Mucosa of descending colon (tissue), 3 donors: ENCODE measurements at regions not wholly inside any gene's neighbourhood (a gene's known extent, or its start where the extent isn't known, plus 50 kb on each side); places are given as distances from the start of the nearest gene placed in this dataset.

ENCODE experiments used
- ATAC-seq: fragments of 200-7000 bp; cut with Tn5 transposase; one replicate; pipeline ENCODE4 v1.9.1; 2020; ENCODE audit warnings: mild to moderate bottlenecking, moderate library complexity
- DNase-seq, 3 donors: peaks; one replicate each; pipeline ENCODE4 v3.0.0-alpha.2; 2020
- H3K36me3 ChIP-seq: fragments of 200-600 bp; one replicate; pipeline ENCODE4 v1.8.0; 2021; ENCODE audit warnings: low read depth, mild to moderate bottlenecking
- H3K4me1 ChIP-seq: fragments of 200-600 bp; one replicate; pipeline ENCODE4 v1.8.0; 2021; ENCODE audit warnings: low read depth, mild to moderate bottlenecking
- H3K4me3 ChIP-seq: fragments of 200-600 bp; one replicate; pipeline ENCODE4 v1.8.0; 2021; ENCODE audit warnings: mild to moderate bottlenecking
- H3K9me3 ChIP-seq: fragments of 200-600 bp; one replicate; pipeline ENCODE4 v1.8.0; 2021; ENCODE audit warnings: mild to moderate bottlenecking
- CTCF ChIP-seq: fragments of 200-600 bp; IDR thresholded peaks from one replicate; pipeline ENCODE4 v1.8.0; 2022; ENCODE audit warnings: antibody characterized with exemption, mild to moderate bottlenecking
- intact Hi-C, 2 donors: fragments of 100-400 bp; cut with DNase I in 1 of 2; cut with micrococcal nuclease in 1 of 2; formaldehyde crosslinking; loops; one replicate each; pipeline versions ENCODE4 v1.11.0 to v1.11.1; 2022; cut with DNase I, micrococcal nuclease
- donor health status: DM: no; HTN: no; CAD: no; lungs with moderate emphysema.
- donor health status: DM: no; HTN: no; CAD: no.
- donor health status: DM: no; HTN: yes; CAD: no.

- no peak for TF ChIP-seq CTCF
- no peak for ATAC-seq
- no peaks in the 10 kb centered on the region for H3K36me3 ChIP-seq
- intact Hi-C loops: no loop called here
- no peaks in the 10 kb centered on the region for H3K4me1 ChIP-seq
- no peaks in the 10 kb centered on the region for H3K9me3 ChIP-seq
- no peak overlapping the region for H3K4me3 ChIP-seq
- no peak for DNase-seq
Observed at GRCh38 chr5:4976902-4977301, 163.2 kb upstream of the ADAMTS16 start.

GRCh38 chr5:4977416-4978110 is 162.6 kb upstream of the ADAMTS16 start:
- ATAC-seq: no peak
- Histone ChIP-seq H3K9me3 (no peaks in the 10 kb centered on the region), H3K4me1 (no peaks in the 10 kb centered on the region), H3K36me3 (no peaks in the 10 kb centered on the region), H3K4me3 (no peak overlapping the region)
- no peak for TF ChIP-seq CTCF
- no peak for DNase-seq
- intact Hi-C loops: no loop called here

GRCh38 chr5:4980201-4980600 is 159.9 kb upstream of the ADAMTS16 start:
- no peak overlapping the region for H3K4me3 ChIP-seq
- no peak for ATAC-seq
- H3K9me3 ChIP-seq: no peaks in the 10 kb centered on the region
- TF ChIP-seq CTCF: no peak
- DNase-seq: no peak
- H3K4me1 ChIP-seq: no peaks in the 10 kb centered on the region
- intact Hi-C loops: no loop called here
- no peaks in the 10 kb centered on the region for H3K36me3 ChIP-seq

GRCh38 chr5:4981608-4982007 is 158.5 kb upstream of the ADAMTS16 start:
- Histone ChIP-seq H3K36me3 (no peaks in the 10 kb centered on the region), H3K4me3 (no peak overlapping the region), H3K9me3 (no peaks in the 10 kb centered on the region), H3K4me1 (no peaks in the 10 kb centered on the region)
- no peak for DNase-seq
- intact Hi-C loops: no loop called here
- TF ChIP-seq CTCF: no peak
- no peak for ATAC-seq

GRCh38 chr5:4983701-4984100 is 156.4 kb upstream of the ADAMTS16 start:
- Histone ChIP-seq H3K36me3 (no peaks in the 10 kb centered on the region), H3K4me3 (no peak overlapping the region), H3K9me3 (no peaks in the 10 kb centered on the region), H3K4me1 (no peaks in the 10 kb centered on the region)
- DNase-seq: no peak
- ATAC-seq: no peak
- no peak for TF ChIP-seq CTCF
- intact Hi-C loops: no loop called here

GRCh38 chr5:4984461-4984860 is 155.7 kb upstream of the ADAMTS16 start:
- intact Hi-C loops: no loop called here
- Histone ChIP-seq H3K36me3 (no peaks in the 10 kb centered on the region), H3K4me1 (no peaks in the 10 kb centered on the region), H3K9me3 (no peaks in the 10 kb centered on the region), H3K4me3 (no peak overlapping the region)
- TF ChIP-seq CTCF: no peak
- DNase-seq (no peak), ATAC-seq (no peak)
